ENCODE measurements at regions not wholly inside any gene's neighbourhood (a gene's known extent, or its start where the extent isn't known, plus 50 kb on each side); places are given as distances from the start of the nearest gene placed in this dataset.

DNA sequence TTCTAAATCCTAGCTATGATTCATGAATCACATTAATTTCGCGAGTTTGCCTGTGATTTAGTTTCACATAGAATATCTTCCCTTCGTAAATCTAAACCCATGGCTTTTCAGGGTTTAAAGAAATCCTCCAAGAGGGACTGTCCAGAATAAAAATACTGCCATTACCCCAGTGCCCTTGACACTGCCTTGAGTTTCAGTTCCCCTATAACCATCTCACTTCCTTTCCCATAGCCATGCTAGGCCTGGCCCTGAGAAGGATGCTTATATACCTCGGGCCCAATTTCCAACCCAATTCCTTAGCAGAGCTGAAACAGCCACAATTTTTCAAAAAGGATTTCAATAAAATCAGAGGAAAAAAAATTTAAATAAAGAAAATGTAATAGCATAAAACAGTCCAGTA lies 697.3 kb downstream of the FRK start:
- Histone ChIP-seq H3K9me3 (ENCODE audit: insufficient read depth, low read depth, low read length) (peaks cover 8% of the 10 kb centered on the region; the same call in 1 of the 2 replicates), H3K9ac (ENCODE audit: low read depth, low read length) (no peak overlapping the region), H3K36me3 (ENCODE audit: insufficient read depth, low read length) (no peaks in the 10 kb centered on the region), H3K27me3 (ENCODE audit: insufficient read depth, low read length) (no peaks in the 10 kb centered on the region), H3K4me3 (ENCODE audit: low read length) (no peak overlapping the region), H3K27ac (ENCODE audit: low read depth, low read length) (no peak overlapping the region), H3K4me1 (ENCODE audit: insufficient read depth, low read length) (no peaks in the 10 kb centered on the region)
- 95% methylated on average over 4 of the region's 4 CpGs for WGBS

DNA sequence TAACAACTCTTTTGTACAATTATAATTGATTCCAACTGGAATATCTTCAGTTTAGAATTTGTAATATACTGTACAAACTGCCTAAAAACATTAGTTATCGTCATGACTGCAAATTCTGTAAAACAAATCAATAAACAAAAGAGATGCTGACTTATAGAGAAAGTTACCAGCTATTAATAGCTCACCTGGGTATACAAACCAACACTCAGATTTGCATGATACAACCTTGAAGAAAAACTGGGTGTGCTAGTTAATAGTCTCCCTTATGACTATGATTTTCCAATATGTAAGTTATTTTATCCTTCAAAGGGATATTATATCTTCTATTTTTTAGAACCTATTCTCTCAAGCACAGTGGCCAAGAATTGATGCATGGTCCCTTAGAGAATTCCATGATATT lies 698.5 kb downstream of the FRK start:
- Histone ChIP-seq H3K4me3 (ENCODE audit: low read length) (no peak overlapping the region), H3K36me3 (ENCODE audit: insufficient read depth, low read length) (no peaks in the 10 kb centered on the region), H3K27ac (ENCODE audit: low read depth, low read length) (no peak overlapping the region), H3K9ac (ENCODE audit: low read depth, low read length) (no peak overlapping the region), H3K4me1 (ENCODE audit: insufficient read depth, low read length) (no peaks in the 10 kb centered on the region; the same call in 1 of the 2 replicates), H3K9me3 (ENCODE audit: insufficient read depth, low read depth, low read length) (peaks cover 8% of the 10 kb centered on the region; the same call in 1 of the 2 replicates), H3K27me3 (ENCODE audit: insufficient read depth, low read length) (no peaks in the 10 kb centered on the region)
- no CpG with 5 or more reads among the region's 1 CpG for WGBS

GRCh38 chr6:115360602-115361325 lies 699.9 kb downstream of the FRK start:
- WGBS, result 99% methylated on average over 2 of the region's 2 CpGs
- no peaks in the 10 kb centered on the region for H3K36me3 ChIP-seq (ENCODE audit: insufficient read depth, low read length)
- no peaks in the 10 kb centered on the region; the same call in 1 of the 2 replicates for H3K4me1 ChIP-seq (ENCODE audit: insufficient read depth, low read length)
- H3K9ac ChIP-seq (ENCODE audit: low read depth, low read length), result no peak overlapping the region
- H3K4me3 ChIP-seq (ENCODE audit: low read length), result no peak overlapping the region
- no peaks in the 10 kb centered on the region for H3K27me3 ChIP-seq (ENCODE audit: insufficient read depth, low read length)
- no peak overlapping the region for H3K27ac ChIP-seq (ENCODE audit: low read depth, low read length)
- peaks cover 4% of the 10 kb centered on the region; the same call in 1 of the 2 replicates for H3K9me3 ChIP-seq (ENCODE audit: insufficient read depth, low read depth, low read length)

DNA sequence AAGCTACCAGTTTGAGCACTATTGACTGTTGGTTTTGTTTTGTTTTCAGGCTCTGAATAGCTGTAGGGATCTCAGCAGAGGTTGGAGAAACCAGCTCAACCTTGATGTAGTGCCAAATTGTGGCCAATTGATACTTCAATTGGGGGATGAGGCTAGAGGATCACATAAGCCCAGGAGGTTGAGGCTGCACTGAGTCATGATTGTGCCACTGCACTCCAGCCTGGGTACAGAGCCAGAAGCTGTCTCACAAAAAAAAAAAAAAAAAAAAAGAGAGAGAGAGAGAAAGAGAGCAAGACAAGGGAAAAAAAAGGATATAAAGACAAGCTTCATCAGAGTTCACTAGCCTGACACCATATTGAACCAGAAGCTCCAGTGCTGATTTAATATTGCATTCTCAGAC lies 702.1 kb downstream of the FRK start:
- Histone ChIP-seq H3K27me3 (ENCODE audit: insufficient read depth, low read length) (no peaks in the 10 kb centered on the region), H3K9me3 (ENCODE audit: insufficient read depth, low read depth, low read length) (no peaks in the 10 kb centered on the region), H3K9ac (ENCODE audit: low read depth, low read length) (no peak overlapping the region), H3K4me3 (ENCODE audit: low read length) (no peak overlapping the region), H3K4me1 (ENCODE audit: insufficient read depth, low read length) (no peaks in the 10 kb centered on the region; the same call in 1 of the 2 replicates), H3K27ac (ENCODE audit: low read depth, low read length) (no peak overlapping the region), H3K36me3 (ENCODE audit: insufficient read depth, low read length) (no peaks in the 10 kb centered on the region)

DNA sequence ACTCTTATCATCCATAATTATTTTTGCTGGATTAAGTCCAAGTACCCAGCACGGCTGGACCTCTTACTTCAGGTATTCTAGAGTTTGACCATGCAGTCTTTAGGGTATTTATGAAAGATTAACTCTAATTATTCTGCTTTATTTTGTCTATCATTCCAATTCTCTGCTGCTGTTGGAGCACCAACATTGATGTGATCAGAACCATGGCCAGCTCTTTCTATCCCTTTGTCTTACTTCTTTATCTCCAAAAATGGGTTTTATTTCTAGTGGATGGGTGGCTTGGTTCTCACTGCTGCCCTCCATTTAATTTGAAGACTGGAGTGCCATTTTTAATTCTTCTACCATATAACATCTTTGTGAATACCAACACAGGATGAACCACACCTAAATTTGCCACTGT lies 704.3 kb downstream of the FRK start:
- H3K4me3 ChIP-seq (ENCODE audit: low read length), result no peak overlapping the region
- H3K36me3 ChIP-seq (ENCODE audit: insufficient read depth, low read length), result no peaks in the 10 kb centered on the region
- no peak overlapping the region for H3K9ac ChIP-seq (ENCODE audit: low read depth, low read length)
- H3K27me3 ChIP-seq (ENCODE audit: insufficient read depth, low read length), result no peaks in the 10 kb centered on the region
- 83% methylated on average over 1 of the region's 1 CpG for WGBS
- no peaks in the 10 kb centered on the region; the same call in 1 of the 2 replicates for H3K4me1 ChIP-seq (ENCODE audit: insufficient read depth, low read length)
- H3K27ac ChIP-seq (ENCODE audit: low read depth, low read length), result no peak overlapping the region
- H3K9me3 ChIP-seq (ENCODE audit: insufficient read depth, low read depth, low read length), result no peaks in the 10 kb centered on the region

DNA sequence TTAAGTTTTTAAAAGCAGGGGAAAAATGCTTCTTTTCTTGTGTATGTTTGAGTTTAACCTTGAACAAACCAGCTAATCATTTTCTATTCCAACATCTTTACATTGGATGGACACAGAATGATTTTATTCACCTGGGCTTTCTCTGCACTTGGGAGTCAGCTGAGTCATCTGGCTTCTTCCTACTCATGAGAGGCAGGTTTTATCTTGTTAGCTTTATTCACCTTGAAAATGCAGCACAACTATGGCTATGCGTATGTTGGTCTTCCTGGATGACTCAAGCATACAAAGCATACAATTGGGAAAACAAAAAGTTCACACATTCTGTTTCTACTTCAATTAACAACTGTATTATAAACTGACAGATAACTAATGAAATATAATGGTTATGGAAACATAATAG lies 737.7 kb downstream of the FRK start:
- Histone ChIP-seq H3K4me3 (ENCODE audit: low read length) (no peak overlapping the region), H3K27me3 (ENCODE audit: insufficient read depth, low read length) (no peaks in the 10 kb centered on the region), H3K9ac (ENCODE audit: low read depth, low read length) (no peak overlapping the region), H3K36me3 (ENCODE audit: insufficient read depth, low read length) (no peaks in the 10 kb centered on the region), H3K27ac (ENCODE audit: low read depth, low read length) (no peak overlapping the region), H3K4me1 (ENCODE audit: insufficient read depth, low read length) (0 out of 2 replicates have a peak, but pooled peaks cover 5% of the 10 kb centered on the region), H3K9me3 (ENCODE audit: insufficient read depth, low read depth, low read length) (no peaks in the 10 kb centered on the region)
- WGBS, result 100% methylated on average over 1 of the region's 1 CpG

- no peaks in the 10 kb centered on the region for H3K9me3 ChIP-seq (ENCODE audit: insufficient read depth, low read depth, low read length)
- no peak overlapping the region for H3K4me3 ChIP-seq (ENCODE audit: low read length)
- no peaks in the 10 kb centered on the region for H3K36me3 ChIP-seq (ENCODE audit: insufficient read depth, low read length)
- H3K4me1 ChIP-seq (ENCODE audit: insufficient read depth, low read length), result 0 out of 2 replicates have a peak, but pooled peaks cover 5% of the 10 kb centered on the region
- no peak overlapping the region for H3K27ac ChIP-seq (ENCODE audit: low read depth, low read length)
- no peaks in the 10 kb centered on the region for H3K27me3 ChIP-seq (ENCODE audit: insufficient read depth, low read length)
- WGBS, result 93% methylated on average over 1 of the region's 1 CpG
- H3K9ac ChIP-seq (ENCODE audit: low read depth, low read length), result no peak overlapping the region
Observed at GRCh38 chr6:115319823-115320222, 740.9 kb downstream of the FRK start.

GRCh38 chr6:115310156-115310555 lies 750.5 kb downstream of the FRK start:
- no peaks in the 10 kb centered on the region for H3K36me3 ChIP-seq (ENCODE audit: insufficient read depth, low read length)
- no peaks in the 10 kb centered on the region for H3K4me1 ChIP-seq (ENCODE audit: insufficient read depth, low read length)
- H3K4me3 ChIP-seq (ENCODE audit: low read length), result no peak overlapping the region
- no peak overlapping the region for H3K9ac ChIP-seq (ENCODE audit: low read depth, low read length)
- WGBS, result 88% methylated on average over 6 of the region's 6 CpGs
- H3K9me3 ChIP-seq (ENCODE audit: insufficient read depth, low read depth, low read length), result no peaks in the 10 kb centered on the region
- H3K27me3 ChIP-seq (ENCODE audit: insufficient read depth, low read length), result no peaks in the 10 kb centered on the region
- H3K27ac ChIP-seq (ENCODE audit: low read depth, low read length), result no peak overlapping the region

DNA sequence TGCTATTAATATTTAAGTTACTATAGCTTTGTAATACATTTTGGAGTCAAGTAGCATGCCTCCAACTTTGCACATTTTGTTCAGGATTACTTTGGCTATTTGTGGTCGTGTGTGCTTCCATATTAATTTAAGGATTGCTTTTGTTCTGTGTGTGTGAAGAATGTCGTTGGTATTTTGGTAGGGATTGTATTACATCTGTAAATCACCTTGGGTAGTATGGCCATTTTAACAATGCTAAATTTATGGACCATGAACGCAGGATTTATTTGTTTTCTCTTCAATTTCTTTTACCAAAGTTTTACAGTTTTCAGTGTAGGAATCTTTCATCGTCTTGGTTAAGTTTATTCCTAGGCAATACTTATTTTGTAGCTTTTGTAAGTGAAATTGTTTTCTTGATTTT lies 758.0 kb downstream of the FRK start:
- H3K4me3 ChIP-seq (ENCODE audit: low read length), result no peak overlapping the region
- H3K36me3 ChIP-seq (ENCODE audit: insufficient read depth, low read length), result no peaks in the 10 kb centered on the region
- WGBS, result 96% methylated on average over 3 of the region's 4 CpGs
- H3K27me3 ChIP-seq (ENCODE audit: insufficient read depth, low read length), result no peaks in the 10 kb centered on the region
- H3K27ac ChIP-seq (ENCODE audit: low read depth, low read length), result no peak overlapping the region
- no peaks in the 10 kb centered on the region for H3K4me1 ChIP-seq (ENCODE audit: insufficient read depth, low read length)
- no peak overlapping the region for H3K9ac ChIP-seq (ENCODE audit: low read depth, low read length)
- H3K9me3 ChIP-seq (ENCODE audit: insufficient read depth, low read depth, low read length), result no peaks in the 10 kb centered on the region

GRCh38 chr6:115287467-115287866 lies 773.2 kb downstream of the FRK start:
- no peaks in the 10 kb centered on the region for H3K36me3 ChIP-seq (ENCODE audit: insufficient read depth, low read length)
- no peak overlapping the region for H3K4me3 ChIP-seq (ENCODE audit: low read length)
- H3K27me3 ChIP-seq (ENCODE audit: insufficient read depth, low read length), result no peaks in the 10 kb centered on the region
- WGBS, result 85% methylated on average over 4 of the region's 4 CpGs
- no peaks in the 10 kb centered on the region for H3K4me1 ChIP-seq (ENCODE audit: insufficient read depth, low read length)
- no peaks in the 10 kb centered on the region for H3K9me3 ChIP-seq (ENCODE audit: insufficient read depth, low read depth, low read length)
- no peak overlapping the region for H3K9ac ChIP-seq (ENCODE audit: low read depth, low read length)
- H3K27ac ChIP-seq (ENCODE audit: low read depth, low read length), result no peak overlapping the region

DNA sequence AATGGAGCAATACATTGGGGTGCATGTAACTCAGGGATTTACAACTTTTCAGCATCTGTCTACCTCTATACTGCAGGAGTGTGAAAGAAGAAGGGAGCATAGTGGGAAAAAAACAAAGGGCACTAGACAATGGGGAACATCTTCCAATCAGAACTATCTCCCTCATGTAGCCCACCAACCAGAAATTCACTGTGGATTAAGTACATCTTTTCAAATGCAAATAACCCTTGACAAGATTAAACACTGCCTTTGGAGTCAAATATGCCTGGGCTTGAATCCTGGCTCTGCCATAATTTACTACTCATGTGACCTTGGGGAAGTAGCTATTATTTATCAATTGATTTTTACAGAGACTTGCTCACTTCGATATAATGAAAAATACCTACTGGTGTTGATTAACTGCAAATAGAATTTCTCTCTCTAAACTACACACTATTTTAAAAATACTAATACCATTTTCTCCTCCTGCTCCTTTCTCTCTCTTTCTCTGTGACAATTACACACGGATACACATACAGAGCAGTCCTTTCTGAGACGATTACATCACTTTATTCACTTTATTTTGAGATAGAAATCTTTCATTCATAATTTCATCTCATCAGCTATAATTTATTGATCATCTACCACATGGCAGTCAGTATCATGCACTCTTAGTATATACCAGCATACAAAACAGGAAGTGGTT lies 783.7 kb downstream of the FRK start:
- Histone ChIP-seq H3K36me3 (ENCODE audit: insufficient read depth, low read length) (no peaks in the 10 kb centered on the region), H3K9me3 (ENCODE audit: insufficient read depth, low read depth, low read length) (peaks cover 17% of the 10 kb centered on the region), H3K4me1 (ENCODE audit: insufficient read depth, low read length) (no peaks in the 10 kb centered on the region), H3K27me3 (ENCODE audit: insufficient read depth, low read length) (no peaks in the 10 kb centered on the region), H3K9ac (ENCODE audit: low read depth, low read length) (no peak overlapping the region), H3K4me3 (ENCODE audit: low read length) (no peak overlapping the region), H3K27ac (ENCODE audit: low read depth, low read length) (no peak overlapping the region)
- WGBS, result 96% methylated on average over 3 of the region's 3 CpGs
